ENCODE measurements at regions not wholly inside any gene's neighbourhood (a gene's known extent, or its start where the extent isn't known, plus 50 kb on each side); places are given as distances from the start of the nearest gene placed in this dataset.

GRCh38 chr5:174839196-174839595 lies 114.8 kb downstream of the MSX2 start:
- no peak overlapping the region for H3K4me3 ChIP-seq (ENCODE audit: low read depth, low read length)
- no peak for TF ChIP-seq CTCF (IDR thresholded peaks at IDR 0.05; ENCODE audit: low read depth, low read length)

GRCh38 chr5:174837919-174838902 lies 113.8 kb downstream of the MSX2 start:
- TF ChIP-seq CTCF (IDR thresholded peaks at IDR 0.05; ENCODE audit: low read depth, low read length) = no peak
- no peak overlapping the region for H3K4me3 ChIP-seq (ENCODE audit: low read depth, low read length)

- no peak for TF ChIP-seq CTCF (IDR thresholded peaks at IDR 0.05; ENCODE audit: low read depth, low read length)
- H3K4me3 ChIP-seq (ENCODE audit: low read depth, low read length) = no peak overlapping the region
Observed at GRCh38 chr5:174834081-174834480, 109.7 kb downstream of the MSX2 start.

GRCh38 chr5:174832811-174833210 lies 108.4 kb downstream of the MSX2 start:
- H3K4me3 ChIP-seq (ENCODE audit: low read depth, low read length) = no peak overlapping the region
- no peak for TF ChIP-seq CTCF (IDR thresholded peaks at IDR 0.05; ENCODE audit: low read depth, low read length)

GRCh38 chr5:174832025-174832424 lies 107.6 kb downstream of the MSX2 start:
- TF ChIP-seq CTCF (IDR thresholded peaks at IDR 0.05; ENCODE audit: low read depth, low read length) = no peak
- no peak overlapping the region for H3K4me3 ChIP-seq (ENCODE audit: low read depth, low read length)

- H3K4me3 ChIP-seq (ENCODE audit: low read depth, low read length) = no peak overlapping the region
- no peak for TF ChIP-seq CTCF (IDR thresholded peaks at IDR 0.05; ENCODE audit: low read depth, low read length)
Observed at GRCh38 chr5:174831031-174831660, 106.8 kb downstream of the MSX2 start.

GRCh38 chr5:174829511-174829864 lies 105.1 kb downstream of the MSX2 start:
- TF ChIP-seq CTCF (IDR thresholded peaks at IDR 0.05; ENCODE audit: low read depth, low read length) = no peak
- H3K4me3 ChIP-seq (ENCODE audit: low read depth, low read length) = no peak overlapping the region
